ENCODE measurements at regions not wholly inside any gene's neighbourhood (a gene's known extent, or its start where the extent isn't known, plus 50 kb on each side); places are given as distances from the start of the nearest gene placed in this dataset.
"Not testable (repeated sequence)": the region's sequence is repeated elsewhere in the genome, so short reads cannot be mapped to it uniquely, and the experiment has no call there.

- DNase-seq (ENCODE audit: extremely low spot score, unreplicated experiment): no peak
- H3K36me3 Mint-ChIP-seq: no peaks in the 10 kb centered on the region
- no peak for TF ChIP-seq CTCF (conservative IDR thresholded peaks at IDR 0.05)
- no peaks in the 10 kb centered on the region for H3K4me1 Mint-ChIP-seq (ENCODE audit: unreplicated experiment)
- no peak overlapping the region for H3K4me3 Mint-ChIP-seq
- H3K27ac Mint-ChIP-seq: no peak overlapping the region
- H3K9me3 Mint-ChIP-seq: no peaks in the 10 kb centered on the region
- no peaks in the 10 kb centered on the region for H3K27me3 Mint-ChIP-seq
Measured at GRCh38 chr9:102225841-102226441, 487.5 kb upstream of the GRIN3A start.

GRCh38 chr9:102223320-102224136, 485.1 kb upstream of the GRIN3A start:
- H3K27me3 Mint-ChIP-seq; H3K4me1 Mint-ChIP-seq (ENCODE audit: unreplicated experiment): not testable (repeated sequence)
- H3K4me3 Mint-ChIP-seq: peak overlapping the region; percentile 98

GRCh38 chr9:102209176-102209575, 470.7 kb upstream of the GRIN3A start:
- no peak for TF ChIP-seq CTCF (conservative IDR thresholded peaks at IDR 0.05)
- Mint-ChIP-seq H3K36me3 (no peaks in the 10 kb centered on the region), H3K27ac (no peak overlapping the region), H3K9me3 (no peaks in the 10 kb centered on the region), H3K4me3 (no peak overlapping the region), H3K4me1 (ENCODE audit: unreplicated experiment) (no peaks in the 10 kb centered on the region), H3K27me3 (no peaks in the 10 kb centered on the region)
- DNase-seq (ENCODE audit: extremely low spot score, unreplicated experiment): no peak

More at GRCh38 chr9:102223320-102224136, 485.1 kb upstream of the GRIN3A start:
- H3K27ac Mint-ChIP-seq: peak overlapping the region; percentile 92
- DNase-seq (ENCODE audit: extremely low spot score, unreplicated experiment); H3K9me3 Mint-ChIP-seq; H3K36me3 Mint-ChIP-seq: not testable (repeated sequence)

GRCh38 chr9:102206432-102206831, 468.0 kb upstream of the GRIN3A start:
- H3K36me3 Mint-ChIP-seq: no peaks in the 10 kb centered on the region
- TF ChIP-seq CTCF (conservative IDR thresholded peaks at IDR 0.05): no peak
- DNase-seq (ENCODE audit: extremely low spot score, unreplicated experiment): no peak
- no peak overlapping the region for H3K27ac Mint-ChIP-seq
- H3K9me3 Mint-ChIP-seq: no peaks in the 10 kb centered on the region
- no peak overlapping the region for H3K4me3 Mint-ChIP-seq
- H3K27me3 Mint-ChIP-seq: no peaks in the 10 kb centered on the region
- H3K4me1 Mint-ChIP-seq (ENCODE audit: unreplicated experiment): no peaks in the 10 kb centered on the region

- Mint-ChIP-seq H3K27ac (no peak overlapping the region), H3K9me3 (no peaks in the 10 kb centered on the region)
- DNase-seq (ENCODE audit: extremely low spot score, unreplicated experiment): no peak
Measured at GRCh38 chr9:102205251-102205650, 466.8 kb upstream of the GRIN3A start.

More at GRCh38 chr9:102205251-102205650, 466.8 kb upstream of the GRIN3A start:
- Mint-ChIP-seq H3K4me3 (no peak overlapping the region), H3K27me3 (no peaks in the 10 kb centered on the region), H3K4me1 (ENCODE audit: unreplicated experiment) (no peaks in the 10 kb centered on the region), H3K36me3 (no peaks in the 10 kb centered on the region)
- no peak for TF ChIP-seq CTCF (conservative IDR thresholded peaks at IDR 0.05)
